ENCODE measurements at regions not wholly inside any gene's neighbourhood (a gene's known extent, or its start where the extent isn't known, plus 50 kb on each side); places are given as distances from the start of the nearest gene placed in this dataset.

DNA sequence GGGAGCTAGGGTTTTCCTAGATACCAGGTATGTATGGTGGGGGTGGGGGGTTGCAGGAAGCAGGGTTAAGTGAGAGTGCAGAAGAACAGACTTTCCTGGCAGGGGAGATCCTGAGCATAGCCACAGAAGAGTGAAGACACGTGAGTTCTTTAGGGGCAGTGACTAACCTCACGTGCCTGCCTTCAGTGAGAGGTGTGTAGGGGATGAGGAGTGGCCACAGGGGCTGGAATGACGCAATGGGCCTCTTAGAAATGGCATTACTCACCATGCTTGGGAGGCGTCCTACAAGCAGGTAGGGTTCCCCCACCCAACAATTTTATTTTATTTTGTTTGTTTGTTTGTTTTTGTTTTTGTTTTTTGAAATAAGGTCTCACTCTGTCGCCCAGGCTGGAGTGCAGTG is 698.6 kb upstream of the NRP1 start:
- TF ChIP-seq, protein P1, sequence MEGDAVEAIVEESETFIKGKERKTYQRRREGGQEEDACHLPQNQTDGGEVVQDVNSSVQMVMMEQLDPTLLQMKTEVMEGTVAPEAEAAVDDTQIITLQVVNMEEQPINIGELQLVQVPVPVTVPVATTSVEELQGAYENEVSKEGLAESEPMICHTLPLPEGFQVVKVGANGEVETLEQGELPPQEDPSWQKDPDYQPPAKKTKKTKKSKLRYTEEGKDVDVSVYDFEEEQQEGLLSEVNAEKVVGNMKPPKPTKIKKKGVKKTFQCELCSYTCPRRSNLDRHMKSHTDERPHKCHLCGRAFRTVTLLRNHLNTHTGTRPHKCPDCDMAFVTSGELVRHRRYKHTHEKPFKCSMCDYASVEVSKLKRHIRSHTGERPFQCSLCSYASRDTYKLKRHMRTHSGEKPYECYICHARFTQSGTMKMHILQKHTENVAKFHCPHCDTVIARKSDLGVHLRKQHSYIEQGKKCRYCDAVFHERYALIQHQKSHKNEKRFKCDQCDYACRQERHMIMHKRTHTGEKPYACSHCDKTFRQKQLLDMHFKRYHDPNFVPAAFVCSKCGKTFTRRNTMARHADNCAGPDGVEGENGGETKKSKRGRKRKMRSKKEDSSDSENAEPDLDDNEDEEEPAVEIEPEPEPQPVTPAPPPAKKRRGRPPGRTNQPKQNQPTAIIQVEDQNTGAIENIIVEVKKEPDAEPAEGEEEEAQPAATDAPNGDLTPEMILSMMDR (IDR thresholded peaks at IDR 0.05), result no peak
- no peak for TF ChIP-seq POLR2A (IDR thresholded peaks at IDR 0.05)
